ENCODE measurements at regions not wholly inside any gene's neighbourhood (a gene's known extent, or its start where the extent isn't known, plus 50 kb on each side); places are given as distances from the start of the nearest gene placed in this dataset.

- Histone ChIP-seq H3K4me1 (ENCODE audit: control insufficient read depth, insufficient read depth, low read length, poor library complexity, severe bottlenecking) (no peaks in the 10 kb centered on the region), H3K4me3 (ENCODE audit: extremely low read depth, insufficient read depth, low read length, poor library complexity, severe bottlenecking) (no peak overlapping the region), H3K27ac (ENCODE audit: low read depth, low read length, severe bottlenecking) (no peak overlapping the region), H3K9me3 (ENCODE audit: control insufficient read depth, low read length) (no peaks in the 10 kb centered on the region), H3K36me3 (ENCODE audit: control insufficient read depth, insufficient read depth, low read length) (no peaks in the 10 kb centered on the region)
- WGBS, 2 experiments (ENCODE audit: insufficient coverage in 2 of 2), result 37 to 52% methylated on average over 3 of the region's 3 CpGs
Observed at GRCh38 chr16:76222087-76222486, 55.1 kb upstream of the CNTNAP4 start.

- no peak overlapping the region for H3K4me3 ChIP-seq (ENCODE audit: extremely low read depth, insufficient read depth, low read length, poor library complexity, severe bottlenecking)
- WGBS, 2 experiments (ENCODE audit: insufficient coverage in 2 of 2), result 0 to 29% methylated on average over 1 to 2 of the region's 2 CpGs
- H3K4me1 ChIP-seq (ENCODE audit: control insufficient read depth, insufficient read depth, low read length, poor library complexity, severe bottlenecking), result no peaks in the 10 kb centered on the region
- H3K36me3 ChIP-seq (ENCODE audit: control insufficient read depth, insufficient read depth, low read length), result no peaks in the 10 kb centered on the region
- H3K9me3 ChIP-seq (ENCODE audit: control insufficient read depth, low read length), result no peaks in the 10 kb centered on the region
- no peak overlapping the region for H3K27ac ChIP-seq (ENCODE audit: low read depth, low read length, severe bottlenecking)
Observed at GRCh38 chr16:76222853-76223252, 54.3 kb upstream of the CNTNAP4 start.

- 95 to 96% methylated on average over 11 to 13 of the region's 14 CpGs for WGBS, 2 experiments (ENCODE audit: insufficient coverage in 2 of 2)
- H3K4me1 ChIP-seq (ENCODE audit: control insufficient read depth, insufficient read depth, low read length, poor library complexity, severe bottlenecking), result no peaks in the 10 kb centered on the region
Observed at GRCh38 chr16:76226011-76226410, 51.2 kb upstream of the CNTNAP4 start.

GRCh38 chr16:76226481-76226880, 50.7 kb upstream of the CNTNAP4 start:
- 77 to 100% methylated on average over 1 to 2 of the region's 3 CpGs for WGBS, 2 experiments (ENCODE audit: insufficient coverage in 2 of 2)
- Histone ChIP-seq H3K36me3 (ENCODE audit: control insufficient read depth, insufficient read depth, low read length) (no peaks in the 10 kb centered on the region), H3K9me3 (ENCODE audit: control insufficient read depth, low read length) (no peaks in the 10 kb centered on the region), H3K4me3 (ENCODE audit: extremely low read depth, insufficient read depth, low read length, poor library complexity, severe bottlenecking) (no peak overlapping the region), H3K27ac (ENCODE audit: low read depth, low read length, severe bottlenecking) (no peak overlapping the region), H3K4me1 (ENCODE audit: control insufficient read depth, insufficient read depth, low read length, poor library complexity, severe bottlenecking) (no peaks in the 10 kb centered on the region)

More at GRCh38 chr16:76226011-76226410, 51.2 kb upstream of the CNTNAP4 start:
- H3K4me3 ChIP-seq (ENCODE audit: extremely low read depth, insufficient read depth, low read length, poor library complexity, severe bottlenecking), result no peak overlapping the region
- H3K9me3 ChIP-seq (ENCODE audit: control insufficient read depth, low read length), result no peaks in the 10 kb centered on the region
- H3K36me3 ChIP-seq (ENCODE audit: control insufficient read depth, insufficient read depth, low read length), result no peaks in the 10 kb centered on the region
- H3K27ac ChIP-seq (ENCODE audit: low read depth, low read length, severe bottlenecking), result no peak overlapping the region
